Liver (tissue), 8 donors: ENCODE measurements at regions not wholly inside any gene's neighbourhood (a gene's known extent, or its start where the extent isn't known, plus 50 kb on each side); places are given as distances from the start of the nearest gene placed in this dataset.

ENCODE experiments used
- DNase-seq: peaks from one replicate; pipeline ENCODE4 v3.0.0-alpha.2; 2017; ENCODE audit warnings: low spot score
- H3K27ac ChIP-seq, 2 donors: one replicate each; pipeline ENCODE4 v1.7.0; 2013; ENCODE audit warnings: inconsistent platforms in 2 of 2, low read length in 2 of 2, control low read depth in 1 of 2, low read depth in 1 of 2, mild to moderate bottlenecking in 1 of 2
- H3K27me3 ChIP-seq, 4 donors: one replicate each; pipeline versions ENCODE4 v1.6.1 to v1.7.0; 2013; ENCODE audit warnings: low read length in 3 of 4, inconsistent platforms in 1 of 4, mild to moderate bottlenecking in 1 of 4, moderate library complexity in 1 of 4; ENCODE audit not compliant: control insufficient read depth in 4 of 4, insufficient read depth in 4 of 4
- H3K36me3 ChIP-seq, 4 donors: one replicate each; pipeline versions ENCODE4 v1.6.1 to v1.7.0; 2013; ENCODE audit warnings: low read length in 3 of 4, mild to moderate bottlenecking in 3 of 4, low read depth in 1 of 4, moderate library complexity in 1 of 4; ENCODE audit not compliant: control insufficient read depth in 4 of 4, insufficient read depth in 3 of 4
- H3K4me1 ChIP-seq, 4 donors: one replicate each; pipeline versions ENCODE4 v1.6.1 to v1.7.0; 2013; ENCODE audit warnings: low read length in 3 of 4, mild to moderate bottlenecking in 3 of 4, moderate library complexity in 1 of 4; ENCODE audit not compliant: control insufficient read depth in 4 of 4, insufficient read depth in 4 of 4
- H3K4me3 ChIP-seq, 3 donors: one replicate each; pipeline versions ENCODE4 v1.6.1 to v1.7.0; 2013; ENCODE audit warnings: low read length in 3 of 3, control low read depth in 1 of 3, low read depth in 1 of 3, mild to moderate bottlenecking in 1 of 3
- H3K9ac ChIP-seq, 2 donors: one replicate each; pipeline ENCODE4 v1.7.0; 2013; ENCODE audit warnings: low read length in 2 of 2, mild to moderate bottlenecking in 2 of 2, moderate library complexity in 2 of 2, control low read depth in 1 of 2, low read depth in 1 of 2
- H3K9me3 ChIP-seq, 4 donors: one replicate each; pipeline versions ENCODE4 v1.6.1 to v1.7.0; 2013; ENCODE audit warnings: low read length in 3 of 4; ENCODE audit not compliant: control insufficient read depth in 4 of 4
- EGR1 ChIP-seq, 2 donors: IDR thresholded peaks; 2 replicates each; pipeline ENCODE4 v1.6.1; 2016 to 2018; ENCODE audit warnings: antibody characterized with exemption in 2 of 2, low read depth in 2 of 2
- FOXA1 ChIP-seq: IDR thresholded peaks from 2 replicates; pipeline ENCODE4 v1.6.1; 2016; ENCODE audit warnings: antibody characterized with exemption
- GABPA ChIP-seq, 2 donors: IDR thresholded peaks in 1 of 2; conservative IDR thresholded peaks in 1 of 2; 2 replicates each; pipeline ENCODE4 v1.6.1; 2016; ENCODE audit warnings: antibody characterized with exemption in 2 of 2, mild to moderate bottlenecking in 1 of 2, moderate library complexity in 1 of 2
- HNF4A ChIP-seq, 2 donors: conservative IDR thresholded peaks; 2 replicates each; pipeline ENCODE4 v1.6.1; 2016; ENCODE audit warnings: antibody characterized with exemption in 2 of 2, mild to moderate bottlenecking in 2 of 2
- HNF4G ChIP-seq: IDR thresholded peaks from 2 replicates; pipeline ENCODE4 v1.6.1; 2016; ENCODE audit warnings: antibody characterized with exemption
- NR2F2 ChIP-seq: IDR thresholded peaks from 2 replicates; pipeline ENCODE4 v1.6.1; 2016; ENCODE audit warnings: antibody characterized with exemption
- RAD21 ChIP-seq, 2 donors: IDR thresholded peaks; 2 replicates each; pipeline ENCODE4 v1.6.1; 2016; ENCODE audit warnings: antibody characterized with exemption in 2 of 2, mild to moderate bottlenecking in 2 of 2
- RXRA ChIP-seq, 2 donors: IDR thresholded peaks; 2 replicates each; pipeline ENCODE4 v1.6.1; 2017 to 2018; ENCODE audit warnings: antibody characterized with exemption in 2 of 2, mild to moderate bottlenecking in 1 of 2
- SP1 ChIP-seq: IDR thresholded peaks from 2 replicates; pipeline ENCODE4 v1.6.1; 2018; ENCODE audit warnings: antibody characterized with exemption, mild to moderate bottlenecking
- TAF1 ChIP-seq: conservative IDR thresholded peaks from 2 replicates; pipeline ENCODE4 v1.6.1; 2016; ENCODE audit warnings: antibody characterized with exemption, mild to moderate bottlenecking
- YY1 ChIP-seq: IDR thresholded peaks from 2 replicates; pipeline ENCODE4 v1.6.1; 2016; ENCODE audit warnings: antibody characterized with exemption, mild to moderate bottlenecking
- ZBTB33 ChIP-seq: IDR thresholded peaks from 2 replicates; pipeline ENCODE4 v1.6.1; 2016; ENCODE audit warnings: antibody characterized with exemption
- WGBS: extraction: QIAGEN DNeasy Blood & Tissue Kit; methylation state at CpG from one replicate; pipeline ENCODE4 v1.1.7; 2013; 5-methylcytosine and 5-hydroxymethylcytosine counted together
- TF ChIP-seq, protein P1 (sequence below): IDR thresholded peaks from 2 replicates; pipeline ENCODE4 v1.6.1; 2016; ENCODE audit warnings: antibody characterized with exemption
- TF ChIP-seq, protein P2 (sequence below): fragments of 150-350 bp; IDR thresholded peaks from 2 replicates; pipeline ENCODE4 v1.5.1; 2017; ENCODE audit warnings: improper control_type of control experiment, low read depth, low read length; ENCODE audit not compliant: missing input control
- TF ChIP-seq, protein P3 (sequence below): IDR thresholded peaks from 2 replicates; pipeline ENCODE4 v1.6.1; 2016; ENCODE audit warnings: antibody characterized with exemption, mild to moderate bottlenecking
- TF ChIP-seq, protein P4 (sequence below): IDR thresholded peaks from 2 replicates; pipeline ENCODE4 v1.6.1; 2016; ENCODE audit warnings: antibody characterized with exemption
- donor health status: healthy.
- donor health status: healthy.
- donor health status: healthy.
- donor health status: healthy.
- donor health status: healthy.

DNA sequence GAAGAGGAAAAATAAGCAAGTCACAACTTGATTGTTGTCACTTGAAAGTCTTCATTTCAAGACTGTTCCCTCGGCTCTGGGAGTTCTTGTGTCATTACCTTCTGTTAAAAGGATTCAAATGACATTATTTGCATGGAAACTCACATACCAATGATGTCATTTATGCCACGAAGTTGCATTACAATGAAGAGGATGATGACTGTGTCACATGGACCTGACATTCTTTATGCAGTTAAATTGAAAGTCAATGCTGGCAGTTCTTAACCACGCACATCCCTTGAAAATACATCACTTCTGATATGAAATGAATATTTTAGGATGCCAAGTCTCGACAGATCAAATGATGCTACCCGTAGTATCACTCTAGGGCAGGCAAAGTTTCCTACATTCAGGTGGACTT lies 1069.5 kb downstream of the VRK1 start:
- no peak for TF ChIP-seq YY1
- no peak for TF ChIP-seq SP1
- no peak for TF ChIP-seq HNF4A (conservative IDR thresholded peaks at IDR 0.05)
- no peak for TF ChIP-seq HNF4G
- TF ChIP-seq, protein P1, sequence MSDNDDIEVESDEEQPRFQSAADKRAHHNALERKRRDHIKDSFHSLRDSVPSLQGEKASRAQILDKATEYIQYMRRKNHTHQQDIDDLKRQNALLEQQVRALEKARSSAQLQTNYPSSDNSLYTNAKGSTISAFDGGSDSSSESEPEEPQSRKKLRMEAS = no peak
- no peak for TF ChIP-seq ZBTB33
- TF ChIP-seq GABPA (IDR thresholded peaks at IDR 0.05 in 1 of 2, conservative IDR thresholded peaks at IDR 0.05 in 1 of 2) = no peak
- TF ChIP-seq, protein P2, sequence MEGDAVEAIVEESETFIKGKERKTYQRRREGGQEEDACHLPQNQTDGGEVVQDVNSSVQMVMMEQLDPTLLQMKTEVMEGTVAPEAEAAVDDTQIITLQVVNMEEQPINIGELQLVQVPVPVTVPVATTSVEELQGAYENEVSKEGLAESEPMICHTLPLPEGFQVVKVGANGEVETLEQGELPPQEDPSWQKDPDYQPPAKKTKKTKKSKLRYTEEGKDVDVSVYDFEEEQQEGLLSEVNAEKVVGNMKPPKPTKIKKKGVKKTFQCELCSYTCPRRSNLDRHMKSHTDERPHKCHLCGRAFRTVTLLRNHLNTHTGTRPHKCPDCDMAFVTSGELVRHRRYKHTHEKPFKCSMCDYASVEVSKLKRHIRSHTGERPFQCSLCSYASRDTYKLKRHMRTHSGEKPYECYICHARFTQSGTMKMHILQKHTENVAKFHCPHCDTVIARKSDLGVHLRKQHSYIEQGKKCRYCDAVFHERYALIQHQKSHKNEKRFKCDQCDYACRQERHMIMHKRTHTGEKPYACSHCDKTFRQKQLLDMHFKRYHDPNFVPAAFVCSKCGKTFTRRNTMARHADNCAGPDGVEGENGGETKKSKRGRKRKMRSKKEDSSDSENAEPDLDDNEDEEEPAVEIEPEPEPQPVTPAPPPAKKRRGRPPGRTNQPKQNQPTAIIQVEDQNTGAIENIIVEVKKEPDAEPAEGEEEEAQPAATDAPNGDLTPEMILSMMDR = no peak
- TF ChIP-seq, protein P3, sequence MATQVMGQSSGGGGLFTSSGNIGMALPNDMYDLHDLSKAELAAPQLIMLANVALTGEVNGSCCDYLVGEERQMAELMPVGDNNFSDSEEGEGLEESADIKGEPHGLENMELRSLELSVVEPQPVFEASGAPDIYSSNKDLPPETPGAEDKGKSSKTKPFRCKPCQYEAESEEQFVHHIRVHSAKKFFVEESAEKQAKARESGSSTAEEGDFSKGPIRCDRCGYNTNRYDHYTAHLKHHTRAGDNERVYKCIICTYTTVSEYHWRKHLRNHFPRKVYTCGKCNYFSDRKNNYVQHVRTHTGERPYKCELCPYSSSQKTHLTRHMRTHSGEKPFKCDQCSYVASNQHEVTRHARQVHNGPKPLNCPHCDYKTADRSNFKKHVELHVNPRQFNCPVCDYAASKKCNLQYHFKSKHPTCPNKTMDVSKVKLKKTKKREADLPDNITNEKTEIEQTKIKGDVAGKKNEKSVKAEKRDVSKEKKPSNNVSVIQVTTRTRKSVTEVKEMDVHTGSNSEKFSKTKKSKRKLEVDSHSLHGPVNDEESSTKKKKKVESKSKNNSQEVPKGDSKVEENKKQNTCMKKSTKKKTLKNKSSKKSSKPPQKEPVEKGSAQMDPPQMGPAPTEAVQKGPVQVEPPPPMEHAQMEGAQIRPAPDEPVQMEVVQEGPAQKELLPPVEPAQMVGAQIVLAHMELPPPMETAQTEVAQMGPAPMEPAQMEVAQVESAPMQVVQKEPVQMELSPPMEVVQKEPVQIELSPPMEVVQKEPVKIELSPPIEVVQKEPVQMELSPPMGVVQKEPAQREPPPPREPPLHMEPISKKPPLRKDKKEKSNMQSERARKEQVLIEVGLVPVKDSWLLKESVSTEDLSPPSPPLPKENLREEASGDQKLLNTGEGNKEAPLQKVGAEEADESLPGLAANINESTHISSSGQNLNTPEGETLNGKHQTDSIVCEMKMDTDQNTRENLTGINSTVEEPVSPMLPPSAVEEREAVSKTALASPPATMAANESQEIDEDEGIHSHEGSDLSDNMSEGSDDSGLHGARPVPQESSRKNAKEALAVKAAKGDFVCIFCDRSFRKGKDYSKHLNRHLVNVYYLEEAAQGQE = no peak
- TF ChIP-seq, protein P4, sequence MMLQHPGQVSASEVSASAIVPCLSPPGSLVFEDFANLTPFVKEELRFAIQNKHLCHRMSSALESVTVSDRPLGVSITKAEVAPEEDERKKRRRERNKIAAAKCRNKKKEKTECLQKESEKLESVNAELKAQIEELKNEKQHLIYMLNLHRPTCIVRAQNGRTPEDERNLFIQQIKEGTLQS = no peak
- TF ChIP-seq NR2F2 = no peak
- TF ChIP-seq EGR1 (IDR thresholded peaks at IDR 0.05; ENCODE audit: low read depth in 2 of 2) = no peak
- TF ChIP-seq FOXA1 = no peak
- TF ChIP-seq RAD21 (IDR thresholded peaks at IDR 0.05) = no peak
- no peak for TF ChIP-seq TAF1
- no peak for TF ChIP-seq RXRA (IDR thresholded peaks at IDR 0.05)
- Histone ChIP-seq H3K4me1 (no peaks in the 10 kb centered on the region), H3K4me3 (no peak overlapping the region), H3K27me3 (peaks cover 0 to 2% (median 0%) of the 10 kb centered on the region in 4 donors), H3K27ac (no peak overlapping the region), H3K36me3 (no peaks in the 10 kb centered on the region), H3K9ac (no peak overlapping the region), H3K9me3 (no peaks in the 10 kb centered on the region)
- 62% methylated on average over 5 of the region's 5 CpGs for WGBS
- no peak for DNase-seq

- TF ChIP-seq SP1 (no peak), HNF4A (conservative IDR thresholded peaks at IDR 0.05) (no peak), RAD21 (IDR thresholded peaks at IDR 0.05) (no peak), RXRA (IDR thresholded peaks at IDR 0.05) (no peak), EGR1 (IDR thresholded peaks at IDR 0.05; ENCODE audit: low read depth in 2 of 2) (no peak), YY1 (no peak)
- TF ChIP-seq, protein P2 = no peak
- TF ChIP-seq, protein P1 = no peak
- Histone ChIP-seq H3K27ac (no peak overlapping the region), H3K4me1 (peaks cover 0 to 3% (median under 1%) of the 10 kb centered on the region in 4 donors), H3K9ac (no peak overlapping the region), H3K36me3 (no peaks in the 10 kb centered on the region), H3K4me3 (no peak overlapping the region), H3K27me3 (peaks cover 0 to 3% (median 0%) of the 10 kb centered on the region in 4 donors), H3K9me3 (no peaks in the 10 kb centered on the region)
- DNase-seq = no peak
Measured at GRCh38 chr14:97873291-97873690, 1076.1 kb downstream of the VRK1 start.
